Choroid plexus epithelial cell (primary cell): ENCODE measurements at regions not wholly inside any gene's neighbourhood (a gene's known extent, or its start where the extent isn't known, plus 50 kb on each side); places are given as distances from the start of the nearest gene placed in this dataset.
"Not testable (repeated sequence)": the region's sequence is repeated elsewhere in the genome, so short reads cannot be mapped to it uniquely, and the experiment has no call there.

Experiments
- DNase-seq: peaks from one replicate; pipeline ENCODE4 v3.0.0-alpha.2; 2010; ENCODE audit warnings: low read depth
- H3K4me3 ChIP-seq: 2 replicates; pipeline ENCODE4 v1.5.1; 2011; ENCODE audit warnings: low read depth, mild to moderate bottlenecking, control low read depth, low read length, moderate library complexity
- TF ChIP-seq, protein P1 (sequence below): conservative IDR thresholded peaks from 2 replicates; pipeline ENCODE4 v1.5.1; 2011; ENCODE audit warnings: low read depth, mild to moderate bottlenecking, control low read depth, inconsistent platforms, low read length, moderate library complexity

DNA sequence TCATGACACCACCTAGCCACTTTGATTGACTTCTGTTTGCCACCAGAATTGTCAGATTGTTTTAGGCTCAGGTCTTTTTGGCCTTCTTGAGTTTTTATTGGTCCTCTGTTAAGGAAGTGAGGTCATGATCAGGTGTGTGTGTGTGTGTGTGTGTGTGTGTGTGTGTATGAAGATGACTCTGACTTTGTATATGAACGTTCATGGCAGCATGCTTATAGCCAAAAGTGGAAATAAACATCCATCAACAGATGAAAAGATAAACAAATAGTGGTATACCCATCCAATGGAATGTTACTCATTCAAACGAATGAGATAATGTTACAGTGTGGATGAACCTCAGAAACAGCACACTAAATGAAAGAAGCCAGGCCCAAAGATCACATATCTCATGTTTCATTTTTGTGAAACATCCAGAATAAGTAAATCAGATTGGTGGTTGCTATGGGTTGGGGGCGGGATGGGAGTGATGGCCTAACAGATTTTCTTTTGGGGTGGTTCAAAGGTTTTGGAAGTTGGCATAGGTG, 258.6 kb downstream of the KTN1 start:
- no peak for DNase-seq
- TF ChIP-seq, protein P1, sequence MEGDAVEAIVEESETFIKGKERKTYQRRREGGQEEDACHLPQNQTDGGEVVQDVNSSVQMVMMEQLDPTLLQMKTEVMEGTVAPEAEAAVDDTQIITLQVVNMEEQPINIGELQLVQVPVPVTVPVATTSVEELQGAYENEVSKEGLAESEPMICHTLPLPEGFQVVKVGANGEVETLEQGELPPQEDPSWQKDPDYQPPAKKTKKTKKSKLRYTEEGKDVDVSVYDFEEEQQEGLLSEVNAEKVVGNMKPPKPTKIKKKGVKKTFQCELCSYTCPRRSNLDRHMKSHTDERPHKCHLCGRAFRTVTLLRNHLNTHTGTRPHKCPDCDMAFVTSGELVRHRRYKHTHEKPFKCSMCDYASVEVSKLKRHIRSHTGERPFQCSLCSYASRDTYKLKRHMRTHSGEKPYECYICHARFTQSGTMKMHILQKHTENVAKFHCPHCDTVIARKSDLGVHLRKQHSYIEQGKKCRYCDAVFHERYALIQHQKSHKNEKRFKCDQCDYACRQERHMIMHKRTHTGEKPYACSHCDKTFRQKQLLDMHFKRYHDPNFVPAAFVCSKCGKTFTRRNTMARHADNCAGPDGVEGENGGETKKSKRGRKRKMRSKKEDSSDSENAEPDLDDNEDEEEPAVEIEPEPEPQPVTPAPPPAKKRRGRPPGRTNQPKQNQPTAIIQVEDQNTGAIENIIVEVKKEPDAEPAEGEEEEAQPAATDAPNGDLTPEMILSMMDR, result no peak

DNA sequence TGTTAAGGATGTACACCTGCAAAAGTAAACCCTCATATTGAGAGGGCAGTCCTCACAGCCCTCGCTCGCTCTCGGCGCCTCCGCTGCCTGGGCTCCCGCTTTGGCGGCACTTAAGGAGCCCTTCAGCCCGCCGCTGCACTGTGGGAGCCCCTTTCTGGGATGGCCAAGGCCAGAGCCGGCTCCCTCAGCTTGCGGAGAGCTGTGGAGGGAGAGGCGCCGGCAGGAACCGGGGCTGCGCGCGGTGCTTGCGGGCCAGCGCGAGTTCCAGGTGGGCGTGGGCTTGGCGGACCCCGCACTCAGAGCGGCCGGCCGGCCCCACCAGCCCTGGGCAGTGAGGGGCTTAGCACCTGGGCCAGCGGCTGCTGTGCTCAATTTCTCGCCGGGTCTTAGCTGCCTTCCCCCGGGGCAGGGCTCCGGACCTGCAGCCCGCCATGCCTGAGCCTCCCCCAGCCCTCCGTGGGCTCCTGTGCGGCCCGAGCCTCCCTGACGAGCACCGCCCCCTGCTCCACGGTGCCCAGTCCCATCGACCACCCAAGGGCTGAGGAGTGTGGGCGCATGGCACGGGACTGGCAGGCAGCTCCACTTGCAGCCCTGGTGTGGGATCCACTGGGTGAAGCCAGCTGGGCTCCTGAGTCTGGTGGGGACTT, 259.4 kb downstream of the KTN1 start:
- H3K4me3 ChIP-seq, DNase-seq: not testable (repeated sequence)

More for the DNA sequence above, 258.6 kb downstream of the KTN1 start:
- no peak overlapping the region for H3K4me3 ChIP-seq

DNA sequence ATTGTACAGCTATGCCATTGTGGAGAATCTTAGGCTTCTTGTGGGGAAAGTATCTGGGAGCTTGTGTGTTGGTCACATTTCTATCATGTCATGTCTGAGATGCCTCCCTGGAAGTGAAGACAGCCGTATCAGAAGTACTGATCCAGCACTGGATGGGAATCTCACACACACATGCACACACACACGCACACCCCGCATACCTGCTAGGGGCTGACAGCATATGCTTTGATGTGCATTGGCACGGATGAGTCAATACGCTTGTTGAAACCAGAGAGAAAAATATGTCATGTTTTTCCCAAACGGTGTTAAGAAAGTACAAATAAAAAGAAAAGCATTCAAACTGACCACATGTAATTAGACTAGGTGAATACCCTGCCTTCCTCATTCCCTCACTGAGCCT, 260.8 kb downstream of the KTN1 start:
- no peak overlapping the region for H3K4me3 ChIP-seq
- TF ChIP-seq, protein P1, result no peak
- no peak for DNase-seq

DNA sequence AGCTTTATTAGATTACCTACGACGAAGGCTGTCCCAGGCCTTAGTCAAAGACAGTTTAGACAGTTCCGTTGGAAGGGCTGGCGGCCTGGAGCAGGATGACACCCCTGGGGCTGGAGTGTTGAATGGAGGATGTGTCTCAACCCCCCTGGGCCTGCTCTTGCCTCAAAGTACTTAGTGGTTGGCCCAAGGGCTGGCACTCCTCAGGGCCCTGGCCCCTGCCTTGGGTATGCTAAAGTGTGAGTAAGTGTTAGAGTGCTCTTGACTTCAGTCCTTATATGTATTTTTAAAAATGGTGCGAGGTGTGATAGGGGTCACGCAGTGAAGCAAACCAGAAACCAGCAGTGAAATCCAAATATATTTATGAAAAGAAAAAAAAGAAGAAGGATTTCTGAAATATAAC, 261.6 kb downstream of the KTN1 start:
- DNase-seq, result no peak
- TF ChIP-seq, protein P1, result no peak

DNA sequence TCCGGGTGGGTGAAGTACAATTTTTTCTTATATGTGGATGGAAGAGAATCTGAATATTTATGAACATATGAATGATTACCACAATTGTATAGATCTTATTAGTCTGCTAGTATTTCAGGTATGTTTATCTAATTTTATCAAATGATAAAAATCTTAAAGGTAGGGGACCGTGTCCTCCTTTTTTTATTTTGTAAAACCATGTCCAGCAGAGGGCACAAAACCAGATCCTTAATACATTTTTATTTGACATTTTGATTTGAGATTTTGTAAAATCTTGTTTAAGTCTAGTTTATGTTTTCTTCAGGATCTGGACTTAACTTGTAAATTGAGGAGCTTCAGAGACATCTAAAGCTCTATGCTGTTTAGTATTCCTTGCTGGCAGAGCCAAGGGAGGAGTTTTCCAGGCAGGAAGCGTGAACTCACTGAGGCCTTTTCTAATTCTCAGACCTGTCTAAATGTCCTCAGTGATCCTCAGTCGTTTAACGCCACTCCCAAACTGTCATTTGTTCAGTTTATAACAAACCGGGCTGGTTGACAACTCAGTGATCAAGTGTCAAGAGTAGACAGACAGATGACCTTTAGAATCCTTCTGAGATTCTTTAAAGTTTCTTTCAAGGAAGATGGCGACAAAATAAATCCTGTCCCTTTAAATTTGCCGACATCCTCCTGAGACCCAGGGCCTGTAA, 263.9 kb downstream of the KTN1 start:
- no peak overlapping the region for H3K4me3 ChIP-seq
- TF ChIP-seq, protein P1, result peak; percentile 36
- peak; percentile 36 for DNase-seq

More for the DNA sequence above, 261.6 kb downstream of the KTN1 start:
- no peak overlapping the region for H3K4me3 ChIP-seq

DNA sequence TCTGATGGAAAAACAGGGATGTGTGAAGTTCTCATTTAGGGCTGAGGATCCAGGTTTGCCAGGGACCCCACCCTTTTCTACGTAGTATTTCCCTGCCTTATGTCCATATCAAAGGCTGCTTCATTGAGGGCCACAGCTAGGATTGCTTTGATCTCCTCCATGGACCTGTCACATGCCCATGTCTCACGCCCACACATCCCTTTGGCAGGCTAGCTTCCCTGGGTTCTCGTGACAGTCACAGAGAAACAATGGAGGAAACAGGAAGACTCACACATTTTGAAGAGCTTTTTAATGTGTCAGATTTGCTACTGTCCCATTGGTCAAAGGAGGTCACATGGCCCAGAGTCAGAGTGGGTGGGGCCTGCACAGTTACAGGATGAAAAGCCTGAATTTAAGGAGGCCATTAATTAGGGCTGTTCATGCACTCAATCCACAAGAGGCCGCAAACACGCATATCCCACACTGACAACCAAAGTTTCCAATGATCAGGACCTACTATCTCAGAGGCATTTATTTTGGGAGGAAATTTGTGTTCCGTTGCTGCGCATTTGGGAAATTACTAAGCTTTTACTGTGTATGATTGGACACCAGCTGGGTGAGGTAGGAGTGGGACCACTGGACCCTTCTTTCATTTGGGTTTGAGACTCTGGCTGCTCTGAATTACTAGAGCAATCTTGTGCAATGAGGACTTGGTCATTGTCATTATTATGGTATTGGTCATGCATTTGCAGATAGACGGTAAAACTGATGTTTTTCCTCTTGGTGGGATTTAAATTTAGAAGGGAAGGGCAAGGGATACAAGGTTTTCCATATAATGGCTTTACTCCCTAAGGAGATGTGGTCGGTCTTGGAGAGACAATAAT, 266.2 kb downstream of the KTN1 start:
- TF ChIP-seq, protein P1, result no peak
- no peak overlapping the region for H3K4me3 ChIP-seq
- no peak for DNase-seq

DNA sequence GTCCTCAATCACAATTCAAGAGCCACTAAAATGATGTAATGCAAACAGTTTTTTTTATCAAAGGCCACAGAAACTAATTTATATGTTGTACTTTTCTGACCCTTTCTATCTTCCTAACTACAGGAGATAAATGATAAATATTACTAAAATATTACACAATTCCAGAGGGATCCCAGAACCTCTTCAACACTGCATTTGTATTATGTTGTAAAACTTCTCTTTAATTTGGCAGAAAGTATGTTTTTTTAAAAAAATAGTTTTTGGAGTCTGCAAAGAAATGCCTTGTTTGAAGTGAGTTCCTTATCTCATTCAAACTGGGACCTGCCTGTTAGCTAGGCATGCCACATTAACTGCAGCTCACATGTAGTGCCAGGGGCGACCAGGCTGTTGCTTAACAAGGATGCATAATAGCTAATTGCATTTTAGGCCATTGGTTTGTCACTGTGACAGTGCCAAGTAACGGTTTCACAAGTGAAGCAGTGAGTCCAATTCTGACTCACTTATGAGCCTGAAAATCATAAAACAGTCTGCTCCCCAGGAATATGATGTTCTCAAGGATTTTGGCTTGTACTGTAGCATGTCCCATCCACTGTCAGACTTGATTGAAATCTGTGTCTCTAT, 266.9 kb downstream of the KTN1 start:
- DNase-seq, result no peak
- TF ChIP-seq, protein P1, result no peak
- H3K4me3 ChIP-seq, result no peak overlapping the region
